Esophagus squamous epithelium (tissue), 4 donors: ENCODE measurements at regions not wholly inside any gene's neighbourhood (a gene's known extent, or its start where the extent isn't known, plus 50 kb on each side); places are given as distances from the start of the nearest gene placed in this dataset.

Source experiments
- POLR2A ChIP-seq, 4 donors: fragments of 450-650 bp; IDR thresholded peaks; one replicate each; pipeline ENCODE4 v1.6.1; 2017; ENCODE audit warnings: antibody characterized with exemption in 4 of 4, mild to moderate bottlenecking in 4 of 4, moderate library complexity in 3 of 4
- TF ChIP-seq, protein P1 (sequence below), 6 experiments: fragments of 450-650 bp in 4 of 6; fragments of 200-600 bp in 2 of 6; sonication (generic) in 2 of 6; IDR thresholded peaks; one replicate each; pipeline ENCODE4 v1.5.1; 2016 to 2019; ENCODE audit warnings: antibody characterized with exemption in 6 of 6, mild to moderate bottlenecking in 4 of 6, moderate library complexity in 4 of 6

DNA sequence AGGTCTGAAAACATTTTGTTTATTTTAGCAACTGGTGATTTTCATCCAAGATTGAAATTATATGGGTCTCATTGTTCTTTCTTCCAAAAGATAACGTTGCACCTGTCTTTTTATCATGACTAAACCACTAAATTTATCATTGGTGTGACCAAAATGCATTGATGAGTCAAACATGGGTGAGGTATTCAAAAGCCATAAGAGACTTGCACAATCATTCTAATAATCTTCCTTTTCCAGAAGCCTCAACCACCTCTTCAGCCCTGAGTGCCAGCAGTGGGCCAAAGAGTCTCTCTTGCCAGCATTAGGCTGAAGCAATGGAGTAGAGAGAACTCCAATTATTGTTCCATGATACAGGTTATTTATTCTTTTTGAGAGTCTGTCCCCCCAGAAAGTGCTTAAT is 198.9 kb downstream of the LURAP1L start:
- TF ChIP-seq, protein P1, sequence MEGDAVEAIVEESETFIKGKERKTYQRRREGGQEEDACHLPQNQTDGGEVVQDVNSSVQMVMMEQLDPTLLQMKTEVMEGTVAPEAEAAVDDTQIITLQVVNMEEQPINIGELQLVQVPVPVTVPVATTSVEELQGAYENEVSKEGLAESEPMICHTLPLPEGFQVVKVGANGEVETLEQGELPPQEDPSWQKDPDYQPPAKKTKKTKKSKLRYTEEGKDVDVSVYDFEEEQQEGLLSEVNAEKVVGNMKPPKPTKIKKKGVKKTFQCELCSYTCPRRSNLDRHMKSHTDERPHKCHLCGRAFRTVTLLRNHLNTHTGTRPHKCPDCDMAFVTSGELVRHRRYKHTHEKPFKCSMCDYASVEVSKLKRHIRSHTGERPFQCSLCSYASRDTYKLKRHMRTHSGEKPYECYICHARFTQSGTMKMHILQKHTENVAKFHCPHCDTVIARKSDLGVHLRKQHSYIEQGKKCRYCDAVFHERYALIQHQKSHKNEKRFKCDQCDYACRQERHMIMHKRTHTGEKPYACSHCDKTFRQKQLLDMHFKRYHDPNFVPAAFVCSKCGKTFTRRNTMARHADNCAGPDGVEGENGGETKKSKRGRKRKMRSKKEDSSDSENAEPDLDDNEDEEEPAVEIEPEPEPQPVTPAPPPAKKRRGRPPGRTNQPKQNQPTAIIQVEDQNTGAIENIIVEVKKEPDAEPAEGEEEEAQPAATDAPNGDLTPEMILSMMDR (IDR thresholded peaks at IDR 0.05): no peak
- no peak for TF ChIP-seq POLR2A (IDR thresholded peaks at IDR 0.05)
